ENCODE measurements at regions not wholly inside any gene's neighbourhood (a gene's known extent, or its start where the extent isn't known, plus 50 kb on each side); places are given as distances from the start of the nearest gene placed in this dataset.

DNA sequence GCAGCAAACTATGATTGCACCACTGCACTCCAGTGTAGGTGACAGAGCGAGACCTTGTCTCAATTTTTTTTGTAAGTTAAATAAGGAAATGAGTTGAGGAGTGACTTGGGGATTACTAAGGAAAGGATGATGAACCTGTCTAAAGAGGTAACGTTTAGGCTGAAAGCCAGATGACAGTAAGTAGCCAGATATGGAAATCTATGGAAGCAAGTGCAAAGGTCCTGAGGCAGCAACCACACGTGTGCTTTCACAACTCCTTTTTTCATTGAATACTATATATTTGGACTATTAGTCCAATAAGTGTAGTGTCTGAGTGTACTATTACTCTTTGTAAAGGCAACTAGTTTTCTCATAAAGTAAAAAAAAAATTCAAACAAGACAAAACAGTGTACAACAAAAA, 147.4 kb downstream of the CD24 start (continued):
- TF ChIP-seq SMC3 (IDR thresholded peaks at IDR 0.05; ENCODE audit: low read depth, low read length) (no peak), FOXM1 (IDR thresholded peaks at IDR 0.05; ENCODE audit: low read depth) (no peak), SIN3A (IDR thresholded peaks at IDR 0.05; ENCODE audit: borderline replicate concordance, low read depth, low read length) (no peak), RCOR1 (IDR thresholded peaks at IDR 0.05; ENCODE audit: low read length) (no peak)

DNA sequence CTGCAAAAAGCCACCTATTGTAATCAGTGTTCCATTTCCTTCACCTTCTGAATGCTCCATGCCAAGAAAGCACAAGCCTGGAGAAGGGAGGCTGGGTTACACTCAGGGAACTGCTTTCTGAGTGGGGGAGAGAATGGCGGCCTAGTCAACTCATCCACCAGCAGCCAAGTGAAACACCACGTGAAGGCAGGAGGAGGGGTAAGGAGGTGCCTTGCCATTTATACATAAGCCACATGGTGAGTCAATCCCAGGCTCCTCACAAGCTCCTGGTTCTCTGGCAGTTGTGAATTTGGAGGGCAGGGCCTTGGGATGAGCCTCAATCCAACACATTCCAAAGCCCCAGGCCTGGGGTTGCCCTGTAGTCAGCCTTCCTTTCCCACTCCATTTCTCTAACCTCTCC, 149.4 kb downstream of the CD24 start:
- Histone ChIP-seq H3K4me2 (no peak overlapping the region), H3K27me3 (ENCODE audit: insufficient read depth) (no peaks in the 10 kb centered on the region), H3K9me3 (no peaks in the 10 kb centered on the region), H3K27ac (ENCODE audit: low read depth in 2 of 2, low read length in 1 of 2) (no peak overlapping the region), H3K79me2 (ENCODE audit: insufficient read depth) (no peaks in the 10 kb centered on the region), H3K9ac (no peak overlapping the region), H3K36me3 (replicated peaks in 1 of 2; ENCODE audit: control insufficient read depth in 1 of 2, insufficient read depth in 2 of 2, low read length in 1 of 2) (no peaks in the 10 kb centered on the region), H3K9me2 (no peaks in the 10 kb centered on the region), H3F3A (replicated peaks; ENCODE audit: insufficient read depth) (no peaks in the 10 kb centered on the region), H2AFZ (ENCODE audit: low read depth) (no peak overlapping the region), H3K4me1 (ENCODE audit: control insufficient read depth in 1 of 2, insufficient read depth in 2 of 2, low read depth in 1 of 2, low read length in 1 of 2) (peaks cover 0 to 4% of the 10 kb centered on the region in 2 experiments; a peak in 1 of 4 replicates), H3K4me3 (ENCODE audit: low read depth in 2 of 2, low read length in 1 of 2) (no peak overlapping the region), H4K20me1 (ENCODE audit: insufficient read depth) (no peaks in the 10 kb centered on the region)
- CTCF ChIA-PET: interaction anchor here (1.0 kb wide), 1 partner anchor 155 kb away, joined by 4 read pairs; no protein-coding TSS in a partner anchor
- DNase-seq: no peak
- TF ChIP-seq EZH2phosphoT487 (IDR thresholded peaks at IDR 0.05; ENCODE audit: borderline replicate concordance, low read depth) (no peak), SMC3 (IDR thresholded peaks at IDR 0.05; ENCODE audit: low read depth, low read length) (no peak), RFX5 (IDR thresholded peaks at IDR 0.05; ENCODE audit: low read length) (no peak), ELF1 (IDR thresholded peaks at IDR 0.05) (no peak), ZBTB33 (IDR thresholded peaks at IDR 0.05; ENCODE audit: borderline replicate concordance, low read depth) (no peak), RAD21 (IDR thresholded peaks at IDR 0.05; ENCODE audit: low read length) (no peak), EP300 (IDR thresholded peaks at IDR 0.05; ENCODE audit: borderline replicate concordance in 1 of 2, low read depth in 1 of 2, low read length in 1 of 2) (no peak), JUND (IDR thresholded peaks at IDR 0.05) (no peak), TAF1 (IDR thresholded peaks at IDR 0.05; ENCODE audit: borderline replicate concordance, low read depth, low read length) (no peak), CHD2 (IDR thresholded peaks at IDR 0.05; ENCODE audit: low read length, partially characterized antibody) (no peak), CTCF (IDR thresholded peaks at IDR 0.05) (no peak), GATA2 (CRISPR knock-in tag; IDR thresholded peaks at IDR 0.05) (no peak), RXRA (IDR thresholded peaks at IDR 0.05; ENCODE audit: borderline replicate concordance, low read depth) (no peak), FOXJ3 (CRISPR knock-in tag; IDR thresholded peaks at IDR 0.05) (no peak), FOXM1 (IDR thresholded peaks at IDR 0.05; ENCODE audit: low read depth) (no peak), MXI1 (IDR thresholded peaks at IDR 0.05; ENCODE audit: low read depth, low read length) (no peak), MEF2A (IDR thresholded peaks at IDR 0.05; ENCODE audit: borderline replicate concordance, low read depth) (no peak), POLR2AphosphoS5 (IDR thresholded peaks at IDR 0.05; ENCODE audit: low read depth, low read length) (no peak)
- TF ChIP-seq, protein P1, sequence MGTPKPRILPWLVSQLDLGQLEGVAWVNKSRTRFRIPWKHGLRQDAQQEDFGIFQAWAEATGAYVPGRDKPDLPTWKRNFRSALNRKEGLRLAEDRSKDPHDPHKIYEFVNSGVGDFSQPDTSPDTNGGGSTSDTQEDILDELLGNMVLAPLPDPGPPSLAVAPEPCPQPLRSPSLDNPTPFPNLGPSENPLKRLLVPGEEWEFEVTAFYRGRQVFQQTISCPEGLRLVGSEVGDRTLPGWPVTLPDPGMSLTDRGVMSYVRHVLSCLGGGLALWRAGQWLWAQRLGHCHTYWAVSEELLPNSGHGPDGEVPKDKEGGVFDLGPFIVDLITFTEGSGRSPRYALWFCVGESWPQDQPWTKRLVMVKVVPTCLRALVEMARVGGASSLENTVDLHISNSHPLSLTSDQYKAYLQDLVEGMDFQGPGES (IDR thresholded peaks at IDR 0.05; ENCODE audit: low read depth, low read length): no peak
- WGBS (ENCODE audit: low lambda C conversion rate): 47% methylated on average over 2 of the region's 2 CpGs
- POLR2A ChIA-PET: no interaction called here
